ENCODE measurements at regions not wholly inside any gene's neighbourhood (a gene's known extent, or its start where the extent isn't known, plus 50 kb on each side); places are given as distances from the start of the nearest gene placed in this dataset.

DNA sequence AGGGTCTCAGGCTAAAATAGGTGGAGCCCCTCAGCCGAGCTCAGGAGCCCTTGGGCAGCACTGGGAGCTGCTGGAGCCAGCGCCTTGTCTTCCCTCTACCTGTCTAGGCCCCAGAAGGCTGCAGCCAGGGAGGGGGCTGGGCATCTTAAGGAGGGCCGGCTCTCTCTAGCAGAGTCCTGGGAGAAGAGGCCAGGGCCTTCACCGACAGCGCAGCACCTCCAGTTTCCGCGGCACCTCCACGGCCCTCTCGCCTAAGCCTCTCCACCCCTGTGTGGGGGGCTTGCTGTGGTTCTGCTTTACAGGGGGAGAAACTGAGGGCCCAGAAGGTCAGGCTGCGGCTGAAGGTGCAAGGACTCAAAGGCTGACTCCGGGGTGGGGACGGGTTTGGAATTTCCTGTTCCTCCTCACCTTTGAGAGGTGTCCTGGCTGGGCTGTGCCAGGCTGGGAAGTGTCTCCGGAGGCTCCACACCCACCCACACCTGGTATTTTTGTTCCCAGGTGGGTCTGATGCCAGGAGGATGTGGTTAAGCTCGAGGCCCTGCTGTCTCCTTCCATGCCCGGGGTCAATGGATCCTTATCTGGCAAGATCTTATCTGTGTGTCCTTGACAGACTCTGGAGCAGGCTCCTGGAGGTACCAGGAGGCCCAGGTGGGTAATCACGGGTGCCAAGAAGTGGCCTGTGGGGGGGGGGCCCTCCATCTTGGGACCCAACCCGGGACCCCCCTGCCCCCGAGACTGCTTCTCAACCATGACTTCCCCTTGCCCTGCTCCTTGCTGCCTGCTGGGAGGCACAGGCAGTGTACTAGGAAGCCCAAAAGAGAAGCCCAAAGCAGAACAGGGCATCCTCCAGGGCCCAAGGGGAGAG lies 95.3 kb upstream of the FGF3 start (continued):
- no peak for TF ChIP-seq YY1 (IDR thresholded peaks at IDR 0.05; ENCODE audit: low read depth, low read length)
- TF ChIP-seq SIX5 (IDR thresholded peaks at IDR 0.05; ENCODE audit: low read depth, low read length) = no peak
- TF ChIP-seq ASH2L (IDR thresholded peaks at IDR 0.05; ENCODE audit: low read length) = no peak
- no peak for TF ChIP-seq SIRT6 (IDR thresholded peaks at IDR 0.05; ENCODE audit: low read length)
